AG08396 (cell line): ENCODE measurements at regions not wholly inside any gene's neighbourhood (a gene's known extent, or its start where the extent isn't known, plus 50 kb on each side); places are given as distances from the start of the nearest gene placed in this dataset.

ENCODE experiments used
- DNase-seq: peaks from one replicate; pipeline ENCODE4 v3.0.0; 2012; ENCODE audit warnings: low spot score, mixed read lengths

GRCh38 chr17:33977729-33978514, 277.2 kb upstream of the CCL2 start:
- DNase-seq, result no peak

- no peak for DNase-seq
These were observed 276.2 kb upstream of the CCL2 start for GRCh38 chr17:33978889-33979288.

- DNase-seq, result no peak
These were observed 274.9 kb upstream of the CCL2 start for GRCh38 chr17:33980193-33980592.

GRCh38 chr17:33981711-33982601, 273.1 kb upstream of the CCL2 start:
- no peak for DNase-seq

- DNase-seq, result no peak
These were observed 272.2 kb upstream of the CCL2 start for GRCh38 chr17:33982909-33983308.

GRCh38 chr17:33983824-33984574, 271.1 kb upstream of the CCL2 start:
- DNase-seq, result no peak

- DNase-seq, result no peak
These were observed 269.0 kb upstream of the CCL2 start for GRCh38 chr17:33986088-33986487.

GRCh38 chr17:33986566-33986965, 268.5 kb upstream of the CCL2 start:
- DNase-seq, result no peak

- no peak for DNase-seq
These were observed 267.9 kb upstream of the CCL2 start for GRCh38 chr17:33987162-33987561.

- no peak for DNase-seq
These were observed 265.5 kb upstream of the CCL2 start for GRCh38 chr17:33989361-33990148.

GRCh38 chr17:33990943-33991706, 264.0 kb upstream of the CCL2 start:
- DNase-seq, result no peak

GRCh38 chr17:33992113-33992512, 263.0 kb upstream of the CCL2 start:
- DNase-seq, result no peak

- no peak for DNase-seq
These were observed 254.4 kb upstream of the CCL2 start for GRCh38 chr17:34000639-34001038.

GRCh38 chr17:34001246-34001645, 253.8 kb upstream of the CCL2 start:
- DNase-seq, result no peak

GRCh38 chr17:34006126-34006525, 249.0 kb upstream of the CCL2 start:
- no peak for DNase-seq

- no peak for DNase-seq
These were observed 247.0 kb upstream of the CCL2 start for GRCh38 chr17:34008125-34008524.

GRCh38 chr17:34009912-34010311, 245.2 kb upstream of the CCL2 start:
- DNase-seq, result no peak

GRCh38 chr17:34010534-34010933, 244.6 kb upstream of the CCL2 start:
- no peak for DNase-seq

- DNase-seq, result no peak
These were observed 243.5 kb upstream of the CCL2 start for GRCh38 chr17:34011599-34011998.

- no peak for DNase-seq
These were observed 242.2 kb upstream of the CCL2 start for GRCh38 chr17:34012709-34013375.
